ENCODE measurements at regions not wholly inside any gene's neighbourhood (a gene's known extent, or its start where the extent isn't known, plus 50 kb on each side); places are given as distances from the start of the nearest gene placed in this dataset.
"Not testable (repeated sequence)": the region's sequence is repeated elsewhere in the genome, so short reads cannot be mapped to it uniquely, and the experiment has no call there.

DNA sequence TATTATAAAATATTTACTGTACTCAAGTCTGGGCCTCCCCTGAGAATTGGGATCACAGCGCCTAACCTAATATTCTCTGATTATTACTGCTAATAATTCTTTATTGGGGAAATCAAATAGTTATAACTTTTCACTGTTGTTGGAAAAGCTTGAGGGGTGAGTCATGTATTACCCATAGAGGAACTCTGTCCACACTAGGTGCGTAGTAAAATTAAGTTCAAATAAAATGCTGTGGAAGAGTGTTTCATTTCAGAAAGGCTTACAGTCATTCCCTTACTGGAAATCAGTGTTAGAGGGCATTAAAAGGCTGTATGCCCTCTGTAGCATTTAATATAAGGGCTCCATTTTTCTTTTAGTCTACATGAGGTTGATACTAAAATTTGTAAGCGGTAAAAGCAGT lies 135.0 kb upstream of the NFIA start:
- Histone ChIP-seq H3K27me3 (ENCODE audit: control insufficient read depth, insufficient read depth, low read length) (peaks cover 5% of the 10 kb centered on the region), H3K36me3 (ENCODE audit: control insufficient read depth, insufficient read depth, low read length) (no peaks in the 10 kb centered on the region), H3K4me3 (replicated peaks in 1 of 4; ENCODE audit: control extremely low read depth in 1 of 4, insufficient read depth in 1 of 4, low read depth in 3 of 4, low read length in 4 of 4) (no peak overlapping the region), H2AFZ (ENCODE audit: low read length) (no peak overlapping the region), H3K27ac (ENCODE audit: insufficient read depth, low read length) (no peak overlapping the region), H3K4me1 (ENCODE audit: control insufficient read depth, extremely low read depth, insufficient read depth, low read length) (no peaks in the 10 kb centered on the region), H3K4me2 (ENCODE audit: extremely low read depth, insufficient read depth, low read length) (no peak overlapping the region), H3K9ac (ENCODE audit: insufficient read depth, low read length) (no peak overlapping the region), H3K79me2 (ENCODE audit: control insufficient read depth, insufficient read depth, low read length) (no peaks in the 10 kb centered on the region), H3K9me3 (ENCODE audit: control insufficient read depth, insufficient read depth, low read depth, low read length) (no peaks in the 10 kb centered on the region), H4K20me1 (ENCODE audit: control insufficient read depth, extremely low read depth, insufficient read depth, low read length) (no peaks in the 10 kb centered on the region)
- TF ChIP-seq EZH2 (IDR thresholded peaks at IDR 0.05; ENCODE audit: low read length, missing control alignments): no peak
- TF ChIP-seq, protein P1, sequence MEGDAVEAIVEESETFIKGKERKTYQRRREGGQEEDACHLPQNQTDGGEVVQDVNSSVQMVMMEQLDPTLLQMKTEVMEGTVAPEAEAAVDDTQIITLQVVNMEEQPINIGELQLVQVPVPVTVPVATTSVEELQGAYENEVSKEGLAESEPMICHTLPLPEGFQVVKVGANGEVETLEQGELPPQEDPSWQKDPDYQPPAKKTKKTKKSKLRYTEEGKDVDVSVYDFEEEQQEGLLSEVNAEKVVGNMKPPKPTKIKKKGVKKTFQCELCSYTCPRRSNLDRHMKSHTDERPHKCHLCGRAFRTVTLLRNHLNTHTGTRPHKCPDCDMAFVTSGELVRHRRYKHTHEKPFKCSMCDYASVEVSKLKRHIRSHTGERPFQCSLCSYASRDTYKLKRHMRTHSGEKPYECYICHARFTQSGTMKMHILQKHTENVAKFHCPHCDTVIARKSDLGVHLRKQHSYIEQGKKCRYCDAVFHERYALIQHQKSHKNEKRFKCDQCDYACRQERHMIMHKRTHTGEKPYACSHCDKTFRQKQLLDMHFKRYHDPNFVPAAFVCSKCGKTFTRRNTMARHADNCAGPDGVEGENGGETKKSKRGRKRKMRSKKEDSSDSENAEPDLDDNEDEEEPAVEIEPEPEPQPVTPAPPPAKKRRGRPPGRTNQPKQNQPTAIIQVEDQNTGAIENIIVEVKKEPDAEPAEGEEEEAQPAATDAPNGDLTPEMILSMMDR (conservative IDR thresholded peaks at IDR 0.05 in 1 of 2, IDR thresholded peaks at IDR 0.05 in 1 of 2; ENCODE audit: low read depth in 1 of 2, low read length in 2 of 2): no peak
- no peak for DNase-seq (ENCODE audit: low read depth in 2 of 2)

DNA sequence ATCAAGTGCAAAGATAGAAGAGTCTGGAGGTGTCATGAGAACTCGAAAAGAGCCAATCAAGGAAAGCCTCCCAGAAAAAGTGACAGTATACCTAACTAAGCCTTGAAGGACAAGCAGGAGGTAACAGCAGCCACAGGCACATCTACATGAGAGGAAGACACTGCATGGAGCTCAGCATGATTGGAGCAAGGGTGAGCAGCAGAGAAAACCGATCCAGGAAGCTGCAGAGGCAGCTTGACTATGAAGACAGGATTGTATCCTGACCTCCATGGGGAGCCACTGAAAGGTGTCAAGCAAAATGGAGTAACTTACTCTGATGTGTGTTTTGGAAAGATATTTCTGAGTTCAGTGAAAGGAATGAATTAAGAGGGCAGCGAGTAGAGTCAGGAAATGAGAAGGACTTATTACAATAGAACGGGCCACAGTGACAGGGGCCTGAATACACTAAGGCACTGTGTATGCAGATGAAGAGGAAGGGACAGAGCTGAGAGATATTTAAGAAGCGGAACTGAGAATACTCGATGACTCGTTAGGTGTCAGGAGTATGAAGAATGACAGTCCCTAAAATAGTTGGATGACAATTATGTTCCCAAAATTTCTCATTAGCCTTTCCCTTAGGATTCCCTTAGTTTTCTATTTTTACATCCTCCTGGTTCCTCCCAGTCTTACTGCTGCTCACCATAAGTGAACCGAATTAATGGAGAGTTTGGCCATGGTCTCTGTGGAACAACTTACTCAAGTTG lies 139.3 kb upstream of the NFIA start:
- Histone ChIP-seq H3K4me3 (replicated peaks in 1 of 4; ENCODE audit: control extremely low read depth in 1 of 4, insufficient read depth in 1 of 4, low read depth in 3 of 4, low read length in 4 of 4) (no peak overlapping the region), H3K4me2 (ENCODE audit: extremely low read depth, insufficient read depth, low read length) (no peak overlapping the region), H2AFZ (ENCODE audit: low read length) (no peak overlapping the region), H3K9me3 (ENCODE audit: control insufficient read depth, insufficient read depth, low read depth, low read length) (no peaks in the 10 kb centered on the region), H3K9ac (ENCODE audit: insufficient read depth, low read length) (no peak overlapping the region), H3K4me1 (ENCODE audit: control insufficient read depth, extremely low read depth, insufficient read depth, low read length) (no peaks in the 10 kb centered on the region), H3K27ac (ENCODE audit: insufficient read depth, low read length) (no peak overlapping the region), H4K20me1 (ENCODE audit: control insufficient read depth, extremely low read depth, insufficient read depth, low read length) (no peaks in the 10 kb centered on the region), H3K79me2 (ENCODE audit: control insufficient read depth, insufficient read depth, low read length) (no peaks in the 10 kb centered on the region), H3K27me3 (ENCODE audit: control insufficient read depth, insufficient read depth, low read length) (no peaks in the 10 kb centered on the region), H3K36me3 (ENCODE audit: control insufficient read depth, insufficient read depth, low read length) (no peaks in the 10 kb centered on the region)
- TF ChIP-seq, protein P1 (conservative IDR thresholded peaks at IDR 0.05 in 1 of 2, IDR thresholded peaks at IDR 0.05 in 1 of 2; ENCODE audit: low read depth in 1 of 2, low read length in 2 of 2): no peak
- no peak for TF ChIP-seq EZH2 (IDR thresholded peaks at IDR 0.05; ENCODE audit: low read length, missing control alignments)
- no peak for DNase-seq (ENCODE audit: low read depth in 2 of 2)

DNA sequence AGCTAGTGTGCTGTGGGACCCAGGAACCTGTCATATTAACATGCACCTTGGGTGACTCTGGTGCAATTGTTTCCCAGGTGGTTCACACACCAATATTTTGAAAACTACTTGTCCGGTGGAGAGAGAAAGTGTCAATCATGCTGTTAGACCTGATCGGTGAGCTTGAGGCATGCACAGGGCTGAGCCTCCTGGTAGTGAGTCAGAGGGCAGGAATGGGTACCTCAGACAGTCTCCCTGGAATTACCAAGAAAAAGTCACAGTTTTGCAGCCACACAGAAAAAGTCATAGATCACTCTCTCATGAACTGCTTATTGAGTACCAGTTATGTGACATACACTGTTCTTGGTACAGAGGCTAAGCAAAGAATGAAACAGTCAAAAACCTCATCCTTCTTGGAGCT lies 140.1 kb upstream of the NFIA start:
- TF ChIP-seq, protein P1 (conservative IDR thresholded peaks at IDR 0.05 in 1 of 2, IDR thresholded peaks at IDR 0.05 in 1 of 2; ENCODE audit: low read depth in 1 of 2, low read length in 2 of 2): no peak
- no peak for TF ChIP-seq EZH2 (IDR thresholded peaks at IDR 0.05; ENCODE audit: low read length, missing control alignments)

DNA sequence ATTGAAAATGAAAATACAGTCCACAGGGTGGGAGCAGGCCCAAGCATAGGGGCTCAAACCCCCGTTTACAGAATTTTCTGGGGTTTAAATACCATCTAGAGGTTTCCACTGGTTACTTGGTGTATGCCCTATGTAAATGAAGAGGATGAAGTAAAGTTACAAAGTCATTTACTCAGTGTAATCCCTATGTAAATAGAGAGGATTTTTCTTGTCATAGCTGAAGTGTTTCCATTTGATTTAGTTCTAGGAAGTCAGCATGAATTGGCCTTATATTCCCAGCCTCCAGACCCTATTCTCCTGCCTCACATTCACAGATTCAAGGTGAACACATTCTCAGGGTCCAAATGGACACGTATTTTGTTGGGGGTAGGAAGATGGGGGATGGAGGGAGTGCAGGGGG lies 141.7 kb upstream of the NFIA start:
- H3K9me3 ChIP-seq (ENCODE audit: control insufficient read depth, insufficient read depth, low read depth, low read length); H4K20me1 ChIP-seq (ENCODE audit: control insufficient read depth, extremely low read depth, insufficient read depth, low read length); H3K4me2 ChIP-seq (ENCODE audit: extremely low read depth, insufficient read depth, low read length); DNase-seq (ENCODE audit: low read depth in 2 of 2); H2AFZ ChIP-seq (ENCODE audit: low read length); H3K9ac ChIP-seq (ENCODE audit: insufficient read depth, low read length); H3K79me2 ChIP-seq (ENCODE audit: control insufficient read depth, insufficient read depth, low read length); H3K27ac ChIP-seq (ENCODE audit: insufficient read depth, low read length); H3K27me3 ChIP-seq (ENCODE audit: control insufficient read depth, insufficient read depth, low read length); H3K4me3 ChIP-seq (replicated peaks in 1 of 4; ENCODE audit: control extremely low read depth in 1 of 4, insufficient read depth in 1 of 4, low read depth in 3 of 4, low read length in 4 of 4); H3K4me1 ChIP-seq (ENCODE audit: control insufficient read depth, extremely low read depth, insufficient read depth, low read length); H3K36me3 ChIP-seq (ENCODE audit: control insufficient read depth, insufficient read depth, low read length): not testable (repeated sequence)

More for the DNA sequence above, 140.1 kb upstream of the NFIA start:
- no peaks in the 10 kb centered on the region for H3K79me2 ChIP-seq (ENCODE audit: control insufficient read depth, insufficient read depth, low read length)
- H4K20me1 ChIP-seq (ENCODE audit: control insufficient read depth, extremely low read depth, insufficient read depth, low read length): no peaks in the 10 kb centered on the region
- H3K4me1 ChIP-seq (ENCODE audit: control insufficient read depth, extremely low read depth, insufficient read depth, low read length): no peaks in the 10 kb centered on the region
- no peak overlapping the region for H3K4me3 ChIP-seq (replicated peaks in 1 of 4; ENCODE audit: control extremely low read depth in 1 of 4, insufficient read depth in 1 of 4, low read depth in 3 of 4, low read length in 4 of 4)
- no peaks in the 10 kb centered on the region for H3K9me3 ChIP-seq (ENCODE audit: control insufficient read depth, insufficient read depth, low read depth, low read length)
- no peaks in the 10 kb centered on the region for H3K36me3 ChIP-seq (ENCODE audit: control insufficient read depth, insufficient read depth, low read length)
- no peaks in the 10 kb centered on the region for H3K27me3 ChIP-seq (ENCODE audit: control insufficient read depth, insufficient read depth, low read length)
- no peak overlapping the region for H3K4me2 ChIP-seq (ENCODE audit: extremely low read depth, insufficient read depth, low read length)
- no peak for DNase-seq (ENCODE audit: low read depth in 2 of 2)
- H3K27ac ChIP-seq (ENCODE audit: insufficient read depth, low read length): no peak overlapping the region
- H3K9ac ChIP-seq (ENCODE audit: insufficient read depth, low read length): no peak overlapping the region
- H2AFZ ChIP-seq (ENCODE audit: low read length): no peak overlapping the region

Data from fibroblast of lung (primary cell).